PFSK-1 (cell line): ENCODE measurements at regions not wholly inside any gene's neighbourhood (a gene's known extent, or its start where the extent isn't known, plus 50 kb on each side); places are given as distances from the start of the nearest gene placed in this dataset.

Experiments
- POLR2AphosphoS5 ChIP-seq: IDR thresholded peaks from 2 replicates; pipeline ENCODE4 v1.6.1; 2012; ENCODE audit warnings: low read depth, mild to moderate bottlenecking, control low read depth, low read length, moderate library complexity
- REST ChIP-seq, 2 experiments: IDR thresholded peaks; 2 replicates each; pipeline versions ENCODE4 v1.6.1 to v1.8.0; 2011 to 2012; ENCODE audit warnings: low read depth in 2 of 2, low read length in 2 of 2, control low read depth in 1 of 2, inconsistent platforms in 1 of 2, mild to moderate bottlenecking in 1 of 2, moderate library complexity in 1 of 2; ENCODE audit not compliant: insufficient read depth in 1 of 2
- SIN3A ChIP-seq: IDR thresholded peaks from 2 replicates; pipeline ENCODE4 v1.6.1; 2012; ENCODE audit warnings: mild to moderate bottlenecking, low read length, moderate library complexity, borderline replicate concordance; ENCODE audit not compliant: insufficient read depth
- TAF1 ChIP-seq: IDR thresholded peaks from 2 replicates; pipeline ENCODE4 v1.6.1; 2012; ENCODE audit warnings: low read length, control low read depth, borderline replicate concordance; ENCODE audit not compliant: insufficient read depth

GRCh38 chr4:41473176-41473575 is 64.8 kb upstream of the LIMCH1 start:
- TF ChIP-seq POLR2AphosphoS5 (no peak), TAF1 (no peak), REST (IDR thresholded peaks at IDR 0.05; ENCODE audit: insufficient read depth in 1 of 2, low read depth in 2 of 2, low read length in 2 of 2) (no peak), SIN3A (no peak)
